Chondrocyte (in vitro differentiated cells): ENCODE measurements at regions not wholly inside any gene's neighbourhood (a gene's known extent, or its start where the extent isn't known, plus 50 kb on each side); places are given as distances from the start of the nearest gene placed in this dataset.

ENCODE experiments used
- DNase-seq: peaks from one replicate; pipeline ENCODE4 v3.0.0; 2021; ENCODE audit warnings: mixed read lengths, low spot score
- H3K27ac Mint-ChIP-seq: one replicate; pipeline ENCODE4 v1.8.0; 2021; ENCODE audit warnings: mild to moderate bottlenecking, moderate library complexity, mixed read lengths; ENCODE audit not compliant: unreplicated experiment
- H3K27me3 Mint-ChIP-seq: 2 replicates; pipeline ENCODE4 v1.8.0; 2021; ENCODE audit warnings: low read depth, mixed read lengths
- H3K36me3 Mint-ChIP-seq: 2 replicates; pipeline ENCODE4 v1.8.0; 2021; ENCODE audit warnings: low read depth, mixed read lengths
- H3K4me1 Mint-ChIP-seq: 2 replicates; pipeline ENCODE4 v1.8.0; 2021; ENCODE audit warnings: low read depth, mild to moderate bottlenecking, mixed read lengths
- H3K4me3 Mint-ChIP-seq: one replicate; pipeline ENCODE4 v1.8.0; 2021; ENCODE audit warnings: mild to moderate bottlenecking, moderate library complexity, mixed read lengths; ENCODE audit not compliant: unreplicated experiment
- H3K9me3 Mint-ChIP-seq: 2 replicates; pipeline ENCODE4 v1.8.0; 2021; ENCODE audit warnings: low read depth, mixed read lengths
- TF ChIP-seq, protein P1 (sequence below): fragments of 200-600 bp; sonication (generic); IDR thresholded peaks from 2 replicates; pipeline ENCODE4 v1.5.0; 2021; ENCODE audit warnings: antibody characterized with exemption, mild to moderate bottlenecking, moderate library complexity

DNA sequence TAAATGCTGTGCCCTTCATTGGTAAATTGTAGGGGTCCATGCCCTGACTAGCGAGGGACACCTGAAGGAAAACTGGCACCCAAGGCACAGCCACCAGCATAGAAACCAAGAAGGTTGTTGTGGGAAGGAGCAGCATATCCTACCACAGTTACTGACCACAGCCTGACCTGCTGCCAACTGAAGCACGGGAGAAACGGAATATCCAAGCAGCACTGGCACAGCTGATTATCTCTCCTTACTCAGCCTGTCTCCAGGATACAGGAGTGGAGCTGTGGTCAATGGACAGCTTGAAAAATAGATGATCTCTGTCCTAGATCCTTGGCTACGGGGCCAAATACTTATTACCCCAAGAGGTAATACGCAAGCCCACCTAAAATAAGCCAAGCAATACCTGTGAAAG lies 164.5 kb downstream of the ATPSCKMT start:
- H3K4me3 Mint-ChIP-seq = no peak overlapping the region
- TF ChIP-seq, protein P1, sequence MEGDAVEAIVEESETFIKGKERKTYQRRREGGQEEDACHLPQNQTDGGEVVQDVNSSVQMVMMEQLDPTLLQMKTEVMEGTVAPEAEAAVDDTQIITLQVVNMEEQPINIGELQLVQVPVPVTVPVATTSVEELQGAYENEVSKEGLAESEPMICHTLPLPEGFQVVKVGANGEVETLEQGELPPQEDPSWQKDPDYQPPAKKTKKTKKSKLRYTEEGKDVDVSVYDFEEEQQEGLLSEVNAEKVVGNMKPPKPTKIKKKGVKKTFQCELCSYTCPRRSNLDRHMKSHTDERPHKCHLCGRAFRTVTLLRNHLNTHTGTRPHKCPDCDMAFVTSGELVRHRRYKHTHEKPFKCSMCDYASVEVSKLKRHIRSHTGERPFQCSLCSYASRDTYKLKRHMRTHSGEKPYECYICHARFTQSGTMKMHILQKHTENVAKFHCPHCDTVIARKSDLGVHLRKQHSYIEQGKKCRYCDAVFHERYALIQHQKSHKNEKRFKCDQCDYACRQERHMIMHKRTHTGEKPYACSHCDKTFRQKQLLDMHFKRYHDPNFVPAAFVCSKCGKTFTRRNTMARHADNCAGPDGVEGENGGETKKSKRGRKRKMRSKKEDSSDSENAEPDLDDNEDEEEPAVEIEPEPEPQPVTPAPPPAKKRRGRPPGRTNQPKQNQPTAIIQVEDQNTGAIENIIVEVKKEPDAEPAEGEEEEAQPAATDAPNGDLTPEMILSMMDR = no peak
- H3K36me3 Mint-ChIP-seq = no peaks in the 10 kb centered on the region
- no peaks in the 10 kb centered on the region for H3K27me3 Mint-ChIP-seq
- peaks cover 12% of the 10 kb centered on the region for H3K9me3 Mint-ChIP-seq
- H3K4me1 Mint-ChIP-seq = no peaks in the 10 kb centered on the region
- no peak for DNase-seq
- no peak overlapping the region for H3K27ac Mint-ChIP-seq

DNA sequence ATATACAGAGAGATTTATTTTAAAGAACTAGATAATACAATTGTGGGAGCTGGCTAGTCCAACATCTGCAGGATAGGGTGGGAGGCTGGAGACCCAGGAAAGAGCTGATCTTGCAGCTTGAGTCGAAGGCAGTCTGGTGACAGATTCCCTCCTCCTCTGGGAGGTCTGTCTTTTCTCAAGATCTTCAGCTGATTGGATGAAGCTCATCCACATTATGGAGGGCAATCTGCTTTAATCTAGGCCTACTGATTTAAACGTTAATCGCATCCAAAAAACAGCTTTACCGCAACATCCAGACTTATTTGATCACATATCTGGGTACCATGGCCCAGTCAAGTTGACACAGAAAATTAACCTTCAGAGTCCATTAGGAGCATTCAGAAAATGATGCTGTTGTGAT lies 168.1 kb downstream of the ATPSCKMT start:
- no peaks in the 10 kb centered on the region for H3K9me3 Mint-ChIP-seq
- peaks cover 2% of the 10 kb centered on the region for H3K27me3 Mint-ChIP-seq
- no peak overlapping the region for H3K27ac Mint-ChIP-seq
- TF ChIP-seq, protein P1 = no peak
- H3K4me3 Mint-ChIP-seq = no peak overlapping the region
- H3K4me1 Mint-ChIP-seq = peaks cover 6% of the 10 kb centered on the region
- no peaks in the 10 kb centered on the region for H3K36me3 Mint-ChIP-seq
- no peak for DNase-seq

DNA sequence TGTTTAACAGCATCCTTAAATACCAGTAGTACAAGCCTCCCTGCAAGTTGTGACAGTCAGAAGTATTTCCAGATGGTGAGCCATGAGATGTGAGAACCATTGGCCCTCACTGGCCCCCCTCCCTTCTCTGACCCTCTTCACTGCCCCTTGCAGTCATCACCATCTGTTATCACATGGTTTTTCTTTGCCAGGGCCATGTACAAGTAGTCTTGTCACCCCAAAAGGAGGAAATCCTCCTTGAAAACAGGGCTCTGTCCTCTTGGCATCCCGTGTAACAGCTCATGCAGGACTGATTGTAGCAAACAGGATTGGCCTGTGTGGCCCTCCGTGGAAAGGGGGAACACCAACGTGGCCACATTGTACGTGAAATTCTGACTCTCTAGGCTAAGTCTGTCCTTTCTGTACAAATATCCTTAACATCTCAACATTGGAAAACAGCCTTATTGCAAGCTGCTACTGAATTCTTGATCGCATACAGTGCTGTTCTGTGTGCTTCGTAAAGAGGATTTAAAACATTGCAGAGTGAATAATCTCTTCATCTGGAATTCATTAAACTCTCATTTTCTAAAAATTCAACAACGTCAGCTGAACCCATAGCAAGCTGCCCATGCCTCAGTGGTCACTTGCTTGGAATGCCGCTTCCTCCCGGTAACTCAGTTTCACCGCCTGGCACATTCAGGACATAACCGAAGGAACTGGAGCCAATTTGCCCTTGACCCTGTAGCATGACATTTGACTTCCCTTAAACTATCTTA lies 171.7 kb downstream of the ATPSCKMT start:
- no peak for DNase-seq
- TF ChIP-seq, protein P1 = no peak
- peaks cover 6% of the 10 kb centered on the region for H3K4me1 Mint-ChIP-seq
- no peak overlapping the region for H3K4me3 Mint-ChIP-seq
- H3K36me3 Mint-ChIP-seq = no peaks in the 10 kb centered on the region
- peaks cover 10% of the 10 kb centered on the region for H3K27me3 Mint-ChIP-seq
- H3K9me3 Mint-ChIP-seq = no peaks in the 10 kb centered on the region
- no peak overlapping the region for H3K27ac Mint-ChIP-seq

DNA sequence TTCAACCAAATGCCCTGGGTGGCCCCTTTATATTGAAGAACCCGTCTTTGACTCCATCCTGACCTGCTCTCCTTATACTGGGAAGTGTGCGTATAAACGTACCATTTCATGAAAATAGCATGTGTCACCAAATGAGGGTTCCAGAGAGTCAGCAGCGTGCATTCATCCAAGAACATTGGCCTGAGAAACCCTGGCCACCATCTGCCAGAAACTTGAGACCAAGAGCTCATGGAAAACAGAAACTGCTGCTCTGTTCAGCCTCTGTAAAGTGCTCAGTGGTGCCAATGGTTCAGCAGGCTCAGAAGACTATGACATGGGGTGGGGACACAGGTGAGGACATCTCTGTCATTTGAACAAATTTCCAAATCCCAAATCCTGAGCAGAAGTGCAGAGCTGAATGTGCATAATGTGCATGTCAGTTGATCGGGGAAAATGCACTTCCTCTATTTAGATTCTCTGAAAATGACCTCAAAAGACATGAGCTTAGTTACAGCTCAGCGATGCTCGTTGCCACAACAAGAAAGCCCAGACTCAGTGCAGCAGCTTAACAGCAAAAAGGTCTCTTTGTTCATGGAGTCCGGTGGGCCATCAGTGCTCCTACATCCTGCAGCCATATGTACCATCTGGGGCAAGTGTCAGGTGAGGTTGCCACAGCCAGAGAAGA lies 176.1 kb downstream of the ATPSCKMT start:
- no peaks in the 10 kb centered on the region for H3K9me3 Mint-ChIP-seq
- no peak overlapping the region for H3K4me3 Mint-ChIP-seq
- peaks cover 6% of the 10 kb centered on the region for H3K4me1 Mint-ChIP-seq
- DNase-seq = no peak
- peaks cover 10% of the 10 kb centered on the region for H3K27me3 Mint-ChIP-seq
- H3K36me3 Mint-ChIP-seq = no peaks in the 10 kb centered on the region
- no peak overlapping the region for H3K27ac Mint-ChIP-seq
- TF ChIP-seq, protein P1 = no peak

DNA sequence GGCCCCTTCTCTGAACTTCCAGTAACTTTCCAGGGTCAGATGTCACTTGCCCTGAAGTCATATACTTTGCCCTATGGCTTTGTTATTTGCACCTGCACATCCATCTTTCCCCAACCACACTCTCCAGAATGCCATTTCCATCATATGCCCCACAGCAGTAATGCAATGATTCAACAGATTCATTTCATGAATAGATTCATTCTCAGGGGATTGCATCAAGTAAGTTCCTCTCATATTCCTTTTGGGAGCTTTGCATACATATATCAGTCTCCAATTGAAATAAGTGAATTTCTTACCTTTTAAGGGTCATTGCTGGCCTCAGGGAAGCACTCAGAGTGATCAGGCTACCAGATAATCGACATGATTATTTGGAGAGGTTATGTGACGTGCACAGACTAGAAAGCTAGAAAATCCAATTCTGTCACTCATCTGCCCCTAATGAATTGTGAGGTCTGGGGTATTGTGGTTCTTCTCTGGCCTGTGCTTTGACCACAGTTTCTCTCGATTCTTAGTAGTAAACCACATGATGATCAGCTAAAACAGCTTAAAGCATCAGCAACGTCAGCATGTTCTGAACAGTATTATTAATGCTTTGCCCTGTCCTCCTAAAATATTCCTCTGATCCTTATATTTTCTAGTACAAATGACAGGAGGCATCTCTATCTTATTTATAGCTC lies 179.9 kb downstream of the ATPSCKMT start:
- DNase-seq = no peak
- no peak overlapping the region for H3K4me3 Mint-ChIP-seq
- no peaks in the 10 kb centered on the region for H3K9me3 Mint-ChIP-seq
- TF ChIP-seq, protein P1 = no peak
- peaks cover 5% of the 10 kb centered on the region for H3K27me3 Mint-ChIP-seq
- no peak overlapping the region for H3K27ac Mint-ChIP-seq
- no peaks in the 10 kb centered on the region for H3K36me3 Mint-ChIP-seq
- H3K4me1 Mint-ChIP-seq = no peaks in the 10 kb centered on the region
